K562 (cell line): ENCODE measurements at regions not wholly inside any gene's neighbourhood (a gene's known extent, or its start where the extent isn't known, plus 50 kb on each side); places are given as distances from the start of the nearest gene placed in this dataset.

ENCODE experiments used
- ATAC-seq: fragments of 200-7000 bp; cut with Tn5 transposase; 3 replicates; pipeline ENCODE4 v1.9.1; 2020; ENCODE audit warnings: moderate library complexity
- BruUV-seq: library from RNA; stranded (reverse); fragments of 400-500 nt; replicated peaks from 2 replicates; lab custom pipeline; 2021; lab: Mats Ljungman, UMichigan
- CTCF ChIA-PET: fragments of 300-600 bp; formaldehyde crosslinking; extraction: SDS; loops from one replicate; lab custom pipeline; 2021; ENCODE audit warnings: low intra/inter-chr PET ratio; lab: Yijun Ruan, JAX
- POLR2A ChIA-PET: fragments of 300-600, 350-650 bp; sonication (Branson Sonifier 250); formaldehyde crosslinking; extraction: SDS; loops from one replicate; lab custom pipeline; 2021; ENCODE audit warnings: antibody characterized with exemption, inconsistent platforms; lab: Yijun Ruan, JAX
- DNase-seq, 4 experiments: peaks; one replicate each; pipeline versions ENCODE4 v3.0.0 to v3.0.0-alpha.2; 2011 to 2018; ENCODE audit warnings: low spot score in 3 of 4, mixed read lengths in 3 of 4; ENCODE audit errors: extremely low read depth in 1 of 4
- FAIRE-seq: peaks from 2 replicates; lab custom pipeline; 2011; peaks lifted over from hg19 to GRCh38; lab: Jason Lieb, UNC
- H2AFZ ChIP-seq: 2 replicates; pipeline ENCODE4 v1.6.0; 2011; ENCODE audit warnings: low read depth, low read length, control low read depth, inconsistent platforms
- H3K27ac ChIP-seq: fragments of 200-600 bp; 3 replicates; pipeline ENCODE4 v1.8.0; 2011; ENCODE audit warnings: low read depth, mild to moderate bottlenecking, control low read depth, inconsistent platforms, low read length, moderate library complexity, mixed read lengths; ENCODE audit errors: extremely low read depth
- H3K27me3 ChIP-seq, 2 experiments: fragments of 300-600 bp in 1 of 2; 2 replicates in 1 of 2; 3 replicates in 1 of 2; pipeline versions ENCODE4 v1.6.0 to v1.8.0; 2011; ENCODE audit warnings: inconsistent platforms in 2 of 2, low read length in 2 of 2, mild to moderate bottlenecking in 1 of 2, mixed read lengths in 1 of 2, moderate library complexity in 1 of 2; ENCODE audit not compliant: control insufficient read depth in 2 of 2, insufficient read depth in 2 of 2
- H3K36me3 ChIP-seq: fragments of 300-600 bp; 3 replicates; pipeline ENCODE4 v1.8.0; 2011; ENCODE audit warnings: mild to moderate bottlenecking, low read length, inconsistent platforms; ENCODE audit not compliant: control insufficient read depth, insufficient read depth
- H3K4me1 ChIP-seq, 2 experiments: fragments of 200-600 bp in 1 of 2; replicated peaks in 1 of 2; 2 replicates in 1 of 2; 3 replicates in 1 of 2; pipeline versions ENCODE4 v1.5.1 to v1.8.0; 2011; ENCODE audit warnings: inconsistent platforms in 2 of 2, low read length in 2 of 2, mild to moderate bottlenecking in 1 of 2, mixed read lengths in 1 of 2, moderate library complexity in 1 of 2; ENCODE audit not compliant: control insufficient read depth in 2 of 2, insufficient read depth in 2 of 2
- H3K4me2 ChIP-seq: 2 replicates; pipeline ENCODE4 v1.6.1; 2011; ENCODE audit warnings: low read length, control low read depth, inconsistent platforms, mixed read lengths; ENCODE audit not compliant: insufficient read depth
- H3K4me3 ChIP-seq: fragments of 200-600 bp; sonication (generic), shearing (Covaris generic); 2 replicates; pipeline ENCODE4 v1.5.1; 2016; ENCODE audit warnings: control low read depth, inconsistent platforms
- H3K79me2 ChIP-seq: fragments of 200-600 bp; 3 replicates; pipeline ENCODE4 v1.8.0; 2011; ENCODE audit warnings: low read length, inconsistent platforms; ENCODE audit not compliant: control insufficient read depth, insufficient read depth
- H3K9ac ChIP-seq, 2 experiments: 2 replicates each; pipeline versions ENCODE4 v1.6.0 to v1.6.1; 2011; ENCODE audit warnings: low read depth in 2 of 2, low read length in 2 of 2, control low read depth in 1 of 2, inconsistent platforms in 1 of 2, mild to moderate bottlenecking in 1 of 2, mixed read lengths in 1 of 2; ENCODE audit not compliant: insufficient read depth in 1 of 2
- H3K9me1 ChIP-seq: one replicate; pipeline ENCODE4 v1.6.0; 2011; ENCODE audit warnings: inconsistent platforms, mild to moderate bottlenecking, low read length, moderate library complexity; ENCODE audit not compliant: control insufficient read depth, insufficient read depth
- H3K9me3 ChIP-seq: replicated peaks from 2 replicates; pipeline ENCODE4 v1.5.1; 2011; ENCODE audit warnings: low read depth, low read length, inconsistent platforms; ENCODE audit not compliant: control insufficient read depth, insufficient read depth
- H4K20me1 ChIP-seq: replicated peaks from 2 replicates; pipeline ENCODE4 v1.6.1; 2011; ENCODE audit warnings: low read length, inconsistent platforms, mixed read lengths; ENCODE audit not compliant: control insufficient read depth, insufficient read depth
- CREB1 ChIP-seq, 2 experiments: sonication (generic) in 1 of 2; formaldehyde crosslinking in 1 of 2; IDR thresholded peaks; 2 replicates each; pipeline versions ENCODE4 v1.6.1 to v1.8.0; 2012 to 2022; ENCODE audit warnings: inconsistent platforms in 1 of 2, mild to moderate bottlenecking in 1 of 2, missing genetic modification reagents in 1 of 2, moderate library complexity in 1 of 2
- E2F4 ChIP-seq: sonication (generic); formaldehyde crosslinking; IDR thresholded peaks from 2 replicates; pipeline ENCODE4 v1.8.0; 2022; ENCODE audit warnings: mild to moderate bottlenecking, low read depth, missing genetic modification reagents
- ESRRB ChIP-seq: fragments of 250-450 bp; sonication (Bioruptor Pico); IDR thresholded peaks from 2 replicates; pipeline ENCODE4 v1.5.0; 2020; ENCODE audit warnings: mild to moderate bottlenecking, moderate library complexity, borderline replicate concordance
- HDAC8 ChIP-seq: fragments of 450-650 bp; IDR thresholded peaks from 2 replicates; pipeline ENCODE4 v1.6.1; 2016; ENCODE audit warnings: mild to moderate bottlenecking, missing genetic modification characterization, moderate library complexity, missing compliant biosample characterization
- ILF3 ChIP-seq: fragments of 450-650 bp; IDR thresholded peaks from 2 replicates; pipeline ENCODE4 v1.6.1; 2018; ENCODE audit warnings: antibody characterized with exemption, mild to moderate bottlenecking, moderate library complexity, borderline replicate concordance
- SNRNP70 ChIP-seq: fragments of 200-400 bp; formaldehyde crosslinking; optimal IDR thresholded peaks from 2 replicates; pipeline ENCODE3; 2017; ENCODE audit warnings: low read depth, low read length
- TBL1XR1 ChIP-seq, 2 experiments: IDR thresholded peaks; 2 replicates each; pipeline ENCODE4 v1.6.1; 2012; ENCODE audit warnings: improper control_type of control experiment in 2 of 2, low read length in 2 of 2, mild to moderate bottlenecking in 1 of 2
- whole genome bisulfite sequencing: fragments of 100-300 bp; shearing (Covaris generic); methylation state at CpG from one replicate; pipeline ENCODE4 v1.1.6; 2016; ENCODE audit warnings: low coverage, mixed read lengths; ENCODE audit not compliant: insufficient coverage; ENCODE audit errors: missing lambda C conversion rate; 5-methylcytosine and 5-hydroxymethylcytosine counted together
- in situ Hi-C: fragments of 300-500 bp; cut with MboI; formaldehyde crosslinking; loops from 4 replicates; pipeline ENCODE4 v1.15.0; 2018; ENCODE audit warnings: inconsistent platforms, mixed read lengths
- intact Hi-C: fragments of 100-400 bp; cut with micrococcal nuclease; formaldehyde crosslinking; loops from 2 replicates; pipeline ENCODE4 v1.14.2; 2022

DNA sequence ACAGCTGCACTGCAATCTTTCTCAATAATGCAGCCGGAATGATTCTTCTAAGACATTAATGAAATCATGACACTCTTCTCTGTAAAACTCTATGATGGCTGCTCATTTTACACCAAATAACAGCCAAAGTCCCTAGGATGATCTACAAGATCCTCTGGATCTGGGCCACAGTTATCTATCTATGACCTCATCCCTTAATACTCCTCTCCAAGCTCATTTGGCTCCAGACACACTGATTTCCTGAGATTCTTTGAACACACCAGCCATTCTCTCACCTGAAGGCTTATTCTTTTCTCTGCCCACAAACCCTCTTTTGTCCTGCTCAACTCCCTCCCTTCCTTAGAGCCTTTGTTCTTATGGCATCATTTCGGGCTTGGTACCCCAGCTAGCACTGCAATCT is 577.4 kb upstream of the ANKRD30A start (continued):
- TF ChIP-seq E2F4 (CRISPR knock-in tag) (no peak), TBL1XR1 (IDR thresholded peaks at IDR 0.05; ENCODE audit: low read length in 2 of 2) (no peak), SNRNP70 (no peak), CREB1 (IDR thresholded peaks at IDR 0.05) (no peak), CREB1 (CRISPR knock-in tag; IDR thresholded peaks at IDR 0.05) (no peak)
- TF ChIP-seq, all 486 proteins: peak for 0

DNA sequence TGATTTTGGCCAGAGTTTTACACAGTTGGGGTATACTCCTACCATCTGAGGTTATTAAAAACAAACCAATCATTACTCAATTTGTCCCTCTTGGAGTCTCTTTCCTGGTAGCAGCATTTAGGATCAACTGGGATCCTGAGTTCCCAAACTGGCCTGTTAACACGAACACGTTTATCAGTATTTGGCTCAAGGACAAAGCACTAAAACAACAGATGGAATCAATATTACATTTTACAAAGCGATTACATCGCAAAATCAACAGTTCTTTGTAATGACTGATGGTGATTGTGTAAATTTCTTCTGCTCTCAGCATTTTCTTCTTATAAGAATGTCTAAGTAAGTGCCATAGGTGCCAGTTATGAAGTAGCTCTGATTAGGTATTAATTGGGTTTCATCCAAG is 582.9 kb upstream of the ANKRD30A start:
- H4K20me1 ChIP-seq, result no peaks in the 10 kb centered on the region
- H3K27me3 ChIP-seq, result no peaks in the 10 kb centered on the region
- BruUV-seq, result no TSS peak
- H2AFZ ChIP-seq, result no peak overlapping the region
- no peak overlapping the region for H3K4me3 ChIP-seq
- H3K36me3 ChIP-seq, result no peaks in the 10 kb centered on the region
- POLR2A ChIA-PET, result interaction anchor here (0.5 kb wide), 1 partner anchor 841 kb away, joined by 3 read pairs; no protein-coding TSS in a partner anchor
- H3K9ac ChIP-seq, result no peak overlapping the region
- no peaks in the 10 kb centered on the region for H3K9me1 ChIP-seq
- H3K9me3 ChIP-seq, result no peaks in the 10 kb centered on the region
- no peaks in the 10 kb centered on the region for H3K79me2 ChIP-seq
- H3K4me1 ChIP-seq, result no peaks in the 10 kb centered on the region
- no peak overlapping the region for H3K4me2 ChIP-seq
- WGBS, result 0% methylated on average over 4 of the region's 4 CpGs
- H3K27ac ChIP-seq, result no peak overlapping the region
- FAIRE-seq, result no peak
- CTCF ChIA-PET, result no interaction called here
- no peak for DNase-seq
- no peak for TF ChIP-seq ILF3
- TF ChIP-seq HDAC8 (tag), result no peak
- no peak for TF ChIP-seq ESRRB (CRISPR knock-in tag)
- ATAC-seq, result no peak
- intact Hi-C loops, result no loop called here
- in situ Hi-C loops, result no loop called here
